MM.1S (cell line): ENCODE measurements at regions not wholly inside any gene's neighbourhood (a gene's known extent, or its start where the extent isn't known, plus 50 kb on each side); places are given as distances from the start of the nearest gene placed in this dataset.
"Not testable (repeated sequence)": the region's sequence is repeated elsewhere in the genome, so short reads cannot be mapped to it uniquely, and the experiment has no call there.

Experiments used
- EZH2 ChIP-seq: fragments of 300-600 bp; sonication (generic); optimal IDR thresholded peaks from 2 replicates; pipeline ENCODE3; 2017; ENCODE audit warnings: low read depth, mild to moderate bottlenecking, antibody characterized with exemption, low read length, mixed read lengths
- EZH2phosphoT487 ChIP-seq: fragments of 300-600 bp; sonication (generic); IDR thresholded peaks from 2 replicates; pipeline ENCODE4 v1.6.1; 2018; ENCODE audit warnings: antibody characterized with exemption, low read length
- TF ChIP-seq, protein P1 (sequence below): fragments of 300-600 bp; sonication (generic); IDR thresholded peaks from 2 replicates; pipeline ENCODE4 v1.5.1; 2016; ENCODE audit warnings: antibody characterized with exemption, low read length, mixed read lengths

GRCh38 chr2:111478335-111478734 is 357.6 kb downstream of the BCL2L11 start:
- TF ChIP-seq, protein P1, sequence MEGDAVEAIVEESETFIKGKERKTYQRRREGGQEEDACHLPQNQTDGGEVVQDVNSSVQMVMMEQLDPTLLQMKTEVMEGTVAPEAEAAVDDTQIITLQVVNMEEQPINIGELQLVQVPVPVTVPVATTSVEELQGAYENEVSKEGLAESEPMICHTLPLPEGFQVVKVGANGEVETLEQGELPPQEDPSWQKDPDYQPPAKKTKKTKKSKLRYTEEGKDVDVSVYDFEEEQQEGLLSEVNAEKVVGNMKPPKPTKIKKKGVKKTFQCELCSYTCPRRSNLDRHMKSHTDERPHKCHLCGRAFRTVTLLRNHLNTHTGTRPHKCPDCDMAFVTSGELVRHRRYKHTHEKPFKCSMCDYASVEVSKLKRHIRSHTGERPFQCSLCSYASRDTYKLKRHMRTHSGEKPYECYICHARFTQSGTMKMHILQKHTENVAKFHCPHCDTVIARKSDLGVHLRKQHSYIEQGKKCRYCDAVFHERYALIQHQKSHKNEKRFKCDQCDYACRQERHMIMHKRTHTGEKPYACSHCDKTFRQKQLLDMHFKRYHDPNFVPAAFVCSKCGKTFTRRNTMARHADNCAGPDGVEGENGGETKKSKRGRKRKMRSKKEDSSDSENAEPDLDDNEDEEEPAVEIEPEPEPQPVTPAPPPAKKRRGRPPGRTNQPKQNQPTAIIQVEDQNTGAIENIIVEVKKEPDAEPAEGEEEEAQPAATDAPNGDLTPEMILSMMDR, result not testable (repeated sequence)
- TF ChIP-seq EZH2phosphoT487, EZH2: not testable (repeated sequence)
